HCT116 (cell line): ENCODE measurements at regions not wholly inside any gene's neighbourhood (a gene's known extent, or its start where the extent isn't known, plus 50 kb on each side); places are given as distances from the start of the nearest gene placed in this dataset.

ENCODE experiments used
- ATAC-seq: fragments of 200-7000 bp; cut with Tn5 transposase; 2 replicates; pipeline ENCODE4 v1.9.1; 2020; ENCODE audit warnings: mild to moderate bottlenecking, moderate library complexity
- BruUV-seq: library from RNA; stranded (reverse); fragments of 400-500 nt; replicated peaks from 2 replicates; lab custom pipeline; 2021; lab: Mats Ljungman, UMichigan
- CTCF ChIA-PET: fragments of 300-600 bp; sonication (Branson Sonifier 250); formaldehyde crosslinking; loops from one replicate; lab custom pipeline; 2021; ENCODE audit warnings: antibody characterized with exemption; lab: Charles Lee
- POLR2A ChIA-PET: fragments of 300-600, 350-600 bp; sonication (Branson Sonifier 250); formaldehyde crosslinking; loops from one replicate; lab custom pipeline; 2021; ENCODE audit warnings: antibody characterized with exemption; lab: Charles Lee
- RAD21 ChIA-PET, 2 experiments: fragments of 300-600 bp; sonication (Branson Sonifier 250); formaldehyde crosslinking; loops; one replicate each; lab custom pipeline; 2023; ENCODE audit warnings: low total read pairs in 2 of 2; ENCODE audit not compliant: uncharacterized antibody in 2 of 2, unreplicated experiment in 2 of 2, low non-redundant PET in 1 of 2; lab: Charles Lee
- DNase-seq: peaks from one replicate; pipeline ENCODE4 v3.0.0-alpha.2; 2010; ENCODE audit warnings: low read depth, low spot score
- H2AFZ ChIP-seq: fragments of 200-600 bp; shearing (Covaris generic), sonication (generic); 2 replicates; pipeline ENCODE4 v1.6.1; 2017; ENCODE audit warnings: low read depth, mixed run types, mixed read lengths, antibody characterized with exemption, low read length; ENCODE audit not compliant: poor library complexity, severe bottlenecking
- H3K27ac ChIP-seq: 2 replicates; pipeline ENCODE4 v1.5.1; 2012; ENCODE audit warnings: low read depth, low read length
- H3K27me3 ChIP-seq: fragments of 200-600 bp; sonication (generic); 2 replicates; pipeline ENCODE4 v1.6.1; 2016; ENCODE audit warnings: mixed run types, low read length, mixed read lengths; ENCODE audit not compliant: insufficient read depth
- H3K36me3 ChIP-seq, 2 experiments: fragments of 200-500 bp in 1 of 2; fragments of 200-600 bp in 1 of 2; sonication (Bioruptor generic) in 1 of 2; sonication (generic) in 1 of 2; 2 replicates each; pipeline versions ENCODE4 v1.5.1 to v1.6.1; 2014 to 2016; ENCODE audit warnings: low read length in 2 of 2, inconsistent platforms in 1 of 2, mixed read lengths in 1 of 2, mixed run types in 1 of 2; ENCODE audit not compliant: insufficient read depth in 2 of 2, control insufficient read depth in 1 of 2
- H3K4me1 ChIP-seq, 2 experiments: fragments of 200-600 bp in 1 of 2; sonication (generic) in 1 of 2; 2 replicates each; pipeline versions ENCODE4 v1.5.1 to v1.6.1; 2012 to 2017; ENCODE audit warnings: low read length in 2 of 2, inconsistent platforms in 1 of 2, mild to moderate bottlenecking in 1 of 2, mixed read lengths in 1 of 2, mixed run types in 1 of 2, moderate library complexity in 1 of 2; ENCODE audit not compliant: insufficient read depth in 2 of 2, control insufficient read depth in 1 of 2
- H3K4me2 ChIP-seq: fragments of 200-600 bp; sonication (generic); 2 replicates; pipeline ENCODE4 v1.6.1; 2017; ENCODE audit warnings: mixed run types, low read length, mixed read lengths
- H3K4me3 ChIP-seq, 2 experiments: fragments of 200-600 bp in 1 of 2; sonication (generic) in 1 of 2; replicated peaks in 1 of 2; 2 replicates each; pipeline ENCODE4 v1.5.1; 2011 to 2016; ENCODE audit warnings: low read length in 2 of 2, control low read depth in 1 of 2, low read depth in 1 of 2, mild to moderate bottlenecking in 1 of 2, mixed read lengths in 1 of 2, mixed run types in 1 of 2
- H3K79me2 ChIP-seq: fragments of 200-600 bp; sonication (generic); 2 replicates; pipeline ENCODE4 v1.6.1; 2017; ENCODE audit warnings: mild to moderate bottlenecking, mixed run types, low read length, moderate library complexity, mixed read lengths; ENCODE audit not compliant: insufficient read depth
- H3K9ac ChIP-seq: fragments of 200-600 bp; sonication (generic); 2 replicates; pipeline ENCODE4 v1.6.1; 2016; ENCODE audit warnings: low read length, mixed read lengths
- H3K9me2 ChIP-seq: fragments of 200-600 bp; sonication (generic), shearing (Covaris generic); 2 replicates; pipeline ENCODE4 v1.6.1; 2017; ENCODE audit warnings: mixed run types, mild to moderate bottlenecking, moderate library complexity; ENCODE audit not compliant: insufficient read depth
- H3K9me3 ChIP-seq, 2 experiments: fragments of 200-500 bp in 1 of 2; fragments of 200-600 bp in 1 of 2; sonication (Bioruptor generic) in 1 of 2; sonication (generic) in 1 of 2; 2 replicates each; pipeline ENCODE4 v1.6.1; 2014 to 2017; ENCODE audit warnings: low read length in 2 of 2, mixed read lengths in 2 of 2, inconsistent platforms in 1 of 2, low read depth in 1 of 2, mild to moderate bottlenecking in 1 of 2, mixed run types in 1 of 2, moderate library complexity in 1 of 2; ENCODE audit not compliant: control insufficient read depth in 1 of 2, insufficient read depth in 1 of 2
- H4K20me1 ChIP-seq: fragments of 200-600 bp; sonication (generic), shearing (Covaris generic); 2 replicates; pipeline ENCODE4 v1.6.1; 2017; ENCODE audit warnings: mixed run types, mild to moderate bottlenecking, moderate library complexity; ENCODE audit not compliant: insufficient read depth
- CEBPB ChIP-seq: IDR thresholded peaks from 2 replicates; pipeline ENCODE4 v1.6.1; 2012; ENCODE audit warnings: low read depth
- EZH2phosphoT487 ChIP-seq: fragments of 200-600 bp; IDR thresholded peaks from 2 replicates; pipeline ENCODE4 v1.6.1; 2018; ENCODE audit warnings: antibody characterized with exemption, borderline replicate concordance
- FOSL1 ChIP-seq: IDR thresholded peaks from 2 replicates; pipeline ENCODE4 v1.6.1; 2012; ENCODE audit warnings: low read depth
- RAD21 ChIP-seq: IDR thresholded peaks from 2 replicates; pipeline ENCODE4 v1.6.1; 2012; ENCODE audit warnings: low read depth, mild to moderate bottlenecking
- SIN3A ChIP-seq: IDR thresholded peaks from 2 replicates; pipeline ENCODE4 v1.6.1; 2012; ENCODE audit warnings: low read depth
- SP1 ChIP-seq: IDR thresholded peaks from 2 replicates; pipeline ENCODE4 v1.6.1; 2012; ENCODE audit warnings: low read depth
- SRF ChIP-seq: IDR thresholded peaks from 2 replicates; pipeline ENCODE4 v1.6.1; 2012; ENCODE audit warnings: low read depth
- TCF7L2 ChIP-seq: IDR thresholded peaks from 2 replicates; pipeline ENCODE4 v1.7.0; 2011; ENCODE audit warnings: borderline replicate concordance, inconsistent platforms; ENCODE audit not compliant: insufficient read depth, insufficient read length; ENCODE audit errors: extremely low read depth
- ZFX ChIP-seq: fragments of 450-650 bp; IDR thresholded peaks from 2 replicates; pipeline ENCODE4 v1.6.1; 2017
- intact Hi-C: fragments of 100-400 bp; cut with micrococcal nuclease; formaldehyde crosslinking; loops from 2 replicates; pipeline ENCODE4 v1.10.0; 2022
- TF ChIP-seq, protein P1 (sequence below), 3 experiments: fragments of 200-600 bp in 1 of 3; sonication (generic) in 1 of 3; IDR thresholded peaks in 2 of 3; conservative IDR thresholded peaks in 1 of 3; 2 replicates each; pipeline ENCODE4 v1.5.1; 2012 to 2017; ENCODE audit warnings: low read depth in 2 of 3, low read length in 2 of 3, antibody characterized with exemption in 1 of 3, borderline replicate concordance in 1 of 3, control low read depth in 1 of 3, mild to moderate bottlenecking in 1 of 3, mixed read lengths in 1 of 3, mixed run types in 1 of 3, moderate library complexity in 1 of 3; ENCODE audit not compliant: insufficient read depth in 1 of 3
- TF ChIP-seq, protein P2 (sequence below): IDR thresholded peaks from 2 replicates; pipeline ENCODE4 v1.6.1; 2012

DNA sequence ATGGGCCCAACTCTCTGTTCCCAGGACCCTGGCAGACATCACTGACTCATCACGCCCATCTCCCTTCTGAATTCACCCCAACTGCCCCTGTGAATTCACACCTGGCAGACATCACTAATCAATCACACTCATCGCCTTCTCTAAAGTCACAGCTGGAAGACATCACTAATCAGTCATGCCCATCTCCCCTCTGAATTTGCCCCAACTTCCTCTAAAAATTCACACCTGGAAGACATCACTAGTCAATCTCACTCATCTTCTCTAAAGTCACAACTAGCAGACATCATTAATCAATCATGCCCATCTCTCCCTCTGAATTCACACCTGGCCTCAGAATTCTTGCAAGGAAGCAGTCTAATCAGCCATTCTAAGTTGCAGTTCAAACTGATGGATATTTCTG is 111.1 kb downstream of the FOXA2 start:
- Histone ChIP-seq H3K27me3 (0 out of 2 replicates have a peak, but pooled peaks cover 3% of the 10 kb centered on the region), H3K4me1 (no peaks in the 10 kb centered on the region), H3K27ac (no peak overlapping the region), H3K9me2 (no peaks in the 10 kb centered on the region), H2AFZ (no peak overlapping the region), H3K9me3 (no peaks in the 10 kb centered on the region), H3K36me3 (no peaks in the 10 kb centered on the region), H3K4me3 (no peak overlapping the region), H3K4me2 (no peak overlapping the region), H3K9ac (no peak overlapping the region), H4K20me1 (no peaks in the 10 kb centered on the region), H3K79me2 (no peaks in the 10 kb centered on the region; the same call in 1 of the 2 replicates)
- CTCF ChIA-PET: interaction anchor here (1.1 kb wide), 1 partner anchor 20 kb away, joined by 3 read pairs; no protein-coding TSS in a partner anchor
- POLR2A ChIA-PET: no interaction called here
- no peak for ATAC-seq
- no peak for DNase-seq
- RAD21 ChIA-PET: no interaction called here
- TF ChIP-seq, protein P1, sequence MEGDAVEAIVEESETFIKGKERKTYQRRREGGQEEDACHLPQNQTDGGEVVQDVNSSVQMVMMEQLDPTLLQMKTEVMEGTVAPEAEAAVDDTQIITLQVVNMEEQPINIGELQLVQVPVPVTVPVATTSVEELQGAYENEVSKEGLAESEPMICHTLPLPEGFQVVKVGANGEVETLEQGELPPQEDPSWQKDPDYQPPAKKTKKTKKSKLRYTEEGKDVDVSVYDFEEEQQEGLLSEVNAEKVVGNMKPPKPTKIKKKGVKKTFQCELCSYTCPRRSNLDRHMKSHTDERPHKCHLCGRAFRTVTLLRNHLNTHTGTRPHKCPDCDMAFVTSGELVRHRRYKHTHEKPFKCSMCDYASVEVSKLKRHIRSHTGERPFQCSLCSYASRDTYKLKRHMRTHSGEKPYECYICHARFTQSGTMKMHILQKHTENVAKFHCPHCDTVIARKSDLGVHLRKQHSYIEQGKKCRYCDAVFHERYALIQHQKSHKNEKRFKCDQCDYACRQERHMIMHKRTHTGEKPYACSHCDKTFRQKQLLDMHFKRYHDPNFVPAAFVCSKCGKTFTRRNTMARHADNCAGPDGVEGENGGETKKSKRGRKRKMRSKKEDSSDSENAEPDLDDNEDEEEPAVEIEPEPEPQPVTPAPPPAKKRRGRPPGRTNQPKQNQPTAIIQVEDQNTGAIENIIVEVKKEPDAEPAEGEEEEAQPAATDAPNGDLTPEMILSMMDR (IDR thresholded peaks at IDR 0.05 in 2 of 3, conservative IDR thresholded peaks at IDR 0.05 in 1 of 3; ENCODE audit: borderline replicate concordance in 1 of 3, insufficient read depth in 1 of 3, low read depth in 2 of 3, low read length in 2 of 3): no peak
- TF ChIP-seq TCF7L2 (no peak), SP1 (no peak), CEBPB (no peak), SRF (no peak), ZFX (no peak), SIN3A (no peak), EZH2phosphoT487 (no peak), FOSL1 (no peak), RAD21 (no peak)
- TF ChIP-seq, protein P2, sequence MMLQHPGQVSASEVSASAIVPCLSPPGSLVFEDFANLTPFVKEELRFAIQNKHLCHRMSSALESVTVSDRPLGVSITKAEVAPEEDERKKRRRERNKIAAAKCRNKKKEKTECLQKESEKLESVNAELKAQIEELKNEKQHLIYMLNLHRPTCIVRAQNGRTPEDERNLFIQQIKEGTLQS: no peak
- no TSS peak for BruUV-seq
- intact Hi-C loops: no loop called here
